GM12878 (cell line): ENCODE measurements at regions not wholly inside any gene's neighbourhood (a gene's known extent, or its start where the extent isn't known, plus 50 kb on each side); places are given as distances from the start of the nearest gene placed in this dataset.

ENCODE experiments used
- ATAC-seq: fragments of 200-7000 bp; cut with Tn5 transposase; 3 replicates; pipeline ENCODE4 v1.9.1; 2020; ENCODE audit warnings: mild to moderate bottlenecking, moderate library complexity
- BruUV-seq: library from RNA; stranded (reverse); fragments of 400-500 nt; replicated peaks from 2 replicates; lab custom pipeline; 2021; lab: Mats Ljungman, UMichigan
- CTCF ChIA-PET: fragments of 300-600 bp; sonication (Branson Sonifier 250); formaldehyde crosslinking; extraction: SDS; loops from one replicate; lab custom pipeline; 2021; ENCODE audit warnings: inconsistent platforms; lab: Yijun Ruan, JAX
- POLR2A ChIA-PET: fragments of 350-600 bp; formaldehyde crosslinking; extraction: SDS; loops from one replicate; lab custom pipeline; 2021; ENCODE audit warnings: inconsistent platforms; lab: Charles Lee
- RAD21 ChIA-PET: fragments of 300-600 bp; sonication (Branson Sonifier 250); formaldehyde crosslinking; loops from one replicate; lab custom pipeline; 2023; ENCODE audit warnings: antibody characterized with exemption; ENCODE audit not compliant: unreplicated experiment; lab: Charles Lee
- SMC1A ChIA-PET: fragments of 300-600 bp; sonication (Branson Sonifier 250); formaldehyde crosslinking; loops from one replicate; lab custom pipeline; 2023; ENCODE audit not compliant: unreplicated experiment, uncharacterized antibody; lab: Charles Lee
- DNase-seq: peaks from one replicate; pipeline ENCODE4 v3.0.0-alpha.2; 2011; ENCODE audit warnings: low read depth, low spot score
- FAIRE-seq: peaks from 3 replicates; lab custom pipeline; 2011; peaks lifted over from hg19 to GRCh38; lab: Jason Lieb, UNC
- H2AFZ ChIP-seq: 2 replicates; pipeline ENCODE4 v1.6.0; 2011; ENCODE audit warnings: low read depth, low read length, control low read depth; ENCODE audit not compliant: control insufficient read depth
- H3K27ac ChIP-seq: 2 replicates; pipeline ENCODE4 v1.5.1; 2011; ENCODE audit warnings: control low read depth; ENCODE audit not compliant: control insufficient read depth, insufficient read depth
- H3K27me3 ChIP-seq, 2 experiments: replicated peaks in 1 of 2; 2 replicates each; pipeline versions ENCODE4 v1.6.0 to v1.6.1; 2011; ENCODE audit warnings: low read length in 1 of 2; ENCODE audit not compliant: control insufficient read depth in 2 of 2, insufficient read depth in 2 of 2
- H3K36me3 ChIP-seq, 2 experiments: 2 replicates each; pipeline ENCODE4 v1.5.1; 2011; ENCODE audit warnings: low read length in 1 of 2; ENCODE audit not compliant: control insufficient read depth in 2 of 2, insufficient read depth in 2 of 2
- H3K4me1 ChIP-seq: 2 replicates; pipeline ENCODE4 v1.6.1; 2011; ENCODE audit warnings: mild to moderate bottlenecking, low read length, moderate library complexity, mixed read lengths; ENCODE audit not compliant: control insufficient read depth, insufficient read depth
- H3K4me2 ChIP-seq: 2 replicates; pipeline ENCODE4 v1.6.0; 2011; ENCODE audit warnings: control low read depth; ENCODE audit not compliant: control insufficient read depth, insufficient read depth
- H3K4me3 ChIP-seq: fragments of 200-600 bp; sonication (generic); 2 replicates; pipeline ENCODE4 v1.5.1; 2016
- H3K79me2 ChIP-seq: 2 replicates; pipeline ENCODE4 v1.6.0; 2011; ENCODE audit warnings: low read length; ENCODE audit not compliant: control insufficient read depth, insufficient read depth
- H3K9ac ChIP-seq: 2 replicates; pipeline ENCODE4 v1.8.0; 2011; ENCODE audit warnings: low read length, control low read depth, mixed read lengths; ENCODE audit not compliant: control insufficient read depth, insufficient read depth
- H3K9me3 ChIP-seq: replicated peaks from 3 replicates; pipeline ENCODE4 v1.5.1; 2011; ENCODE audit warnings: mild to moderate bottlenecking, low read length; ENCODE audit not compliant: control insufficient read depth, insufficient read depth
- H4K20me1 ChIP-seq: 2 replicates; pipeline ENCODE4 v1.6.0; 2011; ENCODE audit not compliant: control insufficient read depth, insufficient read depth
- BACH1 ChIP-seq: fragments of 450-650 bp; IDR thresholded peaks from 2 replicates; pipeline ENCODE4 v1.6.1; 2017; ENCODE audit warnings: mild to moderate bottlenecking, borderline replicate concordance
- EZH2 ChIP-seq: IDR thresholded peaks from 2 replicates; pipeline ENCODE4 v1.6.1; 2012; ENCODE audit warnings: low read depth, mild to moderate bottlenecking, control low read depth, inconsistent platforms, low read length, borderline replicate concordance; ENCODE audit not compliant: control insufficient read depth
- GATAD2B ChIP-seq: fragments of 450-650 bp; conservative IDR thresholded peaks from 2 replicates; pipeline ENCODE4 v1.6.1; 2017; ENCODE audit warnings: low read depth, mild to moderate bottlenecking, moderate library complexity
- IRF4 ChIP-seq: IDR thresholded peaks from 2 replicates; pipeline ENCODE4 v1.6.1; 2011; ENCODE audit warnings: low read depth, low read length
- JUNB ChIP-seq: IDR thresholded peaks from 2 replicates; pipeline ENCODE4 v1.6.1; 2016; ENCODE audit warnings: antibody characterized with exemption, mild to moderate bottlenecking
- MYC ChIP-seq: IDR thresholded peaks from 2 replicates; pipeline ENCODE4 v1.6.1; 2011; ENCODE audit warnings: mild to moderate bottlenecking, low read length, moderate library complexity, inconsistent platforms; ENCODE audit not compliant: insufficient read depth, insufficient replicate concordance, insufficient read length, severe bottlenecking
- SUZ12 ChIP-seq: fragments of 200-600 bp; sonication (generic); IDR thresholded peaks from one replicate; pipeline ENCODE4 v1.6.1; 2018; ENCODE audit warnings: antibody characterized with exemption, mild to moderate bottlenecking; ENCODE audit not compliant: unreplicated experiment
- TAF1 ChIP-seq: IDR thresholded peaks from 2 replicates; pipeline ENCODE4 v1.6.1; 2011; ENCODE audit warnings: mild to moderate bottlenecking, low read depth, low read length, borderline replicate concordance
- WGBS: methylation state at CpG from one replicate; pipeline ENCODE4 v1.1.6; 2016; ENCODE audit warnings: low lambda C conversion rate; ENCODE audit not compliant: insufficient replicate concordance, insufficient coverage; ENCODE audit errors: missing lambda C conversion rate; 5-methylcytosine and 5-hydroxymethylcytosine counted together
- in situ Hi-C: fragments of 300-500 bp; cut with MboI; formaldehyde crosslinking; loops from 9 replicates; pipeline ENCODE4 v1.14.3; 2018; ENCODE audit warnings: mixed read lengths
- intact Hi-C: fragments of 100-400 bp; cut with micrococcal nuclease; formaldehyde crosslinking; loops from one replicate; pipeline ENCODE4 v1.14.2; 2022; ENCODE audit not compliant: unreplicated experiment
- TF ChIP-seq, protein P1 (sequence below): IDR thresholded peaks from 2 replicates; pipeline ENCODE4 v1.6.1; 2012; ENCODE audit warnings: mild to moderate bottlenecking, low read depth, low read length

DNA sequence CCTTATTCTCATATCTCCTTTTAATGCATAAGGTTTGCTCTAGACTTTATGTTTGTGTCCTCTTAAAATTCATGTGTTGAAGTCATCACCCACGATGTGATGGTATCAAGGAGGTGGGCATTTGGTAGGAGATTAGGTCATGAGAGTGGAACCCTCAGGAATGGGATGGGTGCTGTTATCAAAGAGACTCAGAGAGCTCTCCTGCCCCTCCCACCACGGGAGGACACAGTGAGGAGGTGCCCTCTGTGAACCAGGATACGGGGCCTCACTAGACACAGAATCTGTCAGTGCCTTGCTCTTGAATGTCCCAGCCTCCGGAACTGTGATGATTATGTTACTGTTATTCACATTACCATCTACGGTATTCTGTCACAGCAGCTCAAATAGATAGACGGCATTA is 359.0 kb downstream of the IRX1 start (continued):
- TF ChIP-seq, protein P1, sequence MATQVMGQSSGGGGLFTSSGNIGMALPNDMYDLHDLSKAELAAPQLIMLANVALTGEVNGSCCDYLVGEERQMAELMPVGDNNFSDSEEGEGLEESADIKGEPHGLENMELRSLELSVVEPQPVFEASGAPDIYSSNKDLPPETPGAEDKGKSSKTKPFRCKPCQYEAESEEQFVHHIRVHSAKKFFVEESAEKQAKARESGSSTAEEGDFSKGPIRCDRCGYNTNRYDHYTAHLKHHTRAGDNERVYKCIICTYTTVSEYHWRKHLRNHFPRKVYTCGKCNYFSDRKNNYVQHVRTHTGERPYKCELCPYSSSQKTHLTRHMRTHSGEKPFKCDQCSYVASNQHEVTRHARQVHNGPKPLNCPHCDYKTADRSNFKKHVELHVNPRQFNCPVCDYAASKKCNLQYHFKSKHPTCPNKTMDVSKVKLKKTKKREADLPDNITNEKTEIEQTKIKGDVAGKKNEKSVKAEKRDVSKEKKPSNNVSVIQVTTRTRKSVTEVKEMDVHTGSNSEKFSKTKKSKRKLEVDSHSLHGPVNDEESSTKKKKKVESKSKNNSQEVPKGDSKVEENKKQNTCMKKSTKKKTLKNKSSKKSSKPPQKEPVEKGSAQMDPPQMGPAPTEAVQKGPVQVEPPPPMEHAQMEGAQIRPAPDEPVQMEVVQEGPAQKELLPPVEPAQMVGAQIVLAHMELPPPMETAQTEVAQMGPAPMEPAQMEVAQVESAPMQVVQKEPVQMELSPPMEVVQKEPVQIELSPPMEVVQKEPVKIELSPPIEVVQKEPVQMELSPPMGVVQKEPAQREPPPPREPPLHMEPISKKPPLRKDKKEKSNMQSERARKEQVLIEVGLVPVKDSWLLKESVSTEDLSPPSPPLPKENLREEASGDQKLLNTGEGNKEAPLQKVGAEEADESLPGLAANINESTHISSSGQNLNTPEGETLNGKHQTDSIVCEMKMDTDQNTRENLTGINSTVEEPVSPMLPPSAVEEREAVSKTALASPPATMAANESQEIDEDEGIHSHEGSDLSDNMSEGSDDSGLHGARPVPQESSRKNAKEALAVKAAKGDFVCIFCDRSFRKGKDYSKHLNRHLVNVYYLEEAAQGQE, result no peak
- no peak for TF ChIP-seq SUZ12

DNA sequence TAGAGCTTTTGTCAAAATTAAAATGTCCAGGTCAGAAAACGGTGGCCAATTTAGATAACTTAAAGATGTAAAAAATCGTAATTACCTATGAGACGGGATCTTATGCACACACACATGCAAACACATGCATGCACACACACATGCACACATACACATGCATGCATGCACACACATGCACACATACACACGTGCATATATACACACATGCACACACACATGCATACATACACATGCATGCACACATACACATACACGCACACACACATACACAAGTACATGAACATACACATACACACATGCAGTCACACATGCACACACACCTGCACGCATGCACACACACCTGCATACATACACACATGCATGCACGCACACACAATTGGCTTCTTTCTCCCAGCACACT is 362.0 kb downstream of the IRX1 start:
- H3K27me3 ChIP-seq, result no peaks in the 10 kb centered on the region
- no peak for FAIRE-seq
- no peak for ATAC-seq
- H2AFZ ChIP-seq, result no peak overlapping the region
- in situ Hi-C loops, result no loop called here
- BruUV-seq, result no TSS peak
- H4K20me1 ChIP-seq, result no peaks in the 10 kb centered on the region
- POLR2A ChIA-PET, result no interaction called here
- TF ChIP-seq IRF4 (no peak), JUNB (no peak), TAF1 (no peak), BACH1 (no peak), MYC (no peak), GATAD2B (no peak), EZH2 (no peak)
- TF ChIP-seq, all 136 proteins: peak for 0
- H3K4me2 ChIP-seq, result no peak overlapping the region
- no peaks in the 10 kb centered on the region for H3K36me3 ChIP-seq
- no peak for DNase-seq
- H3K9me3 ChIP-seq, result no peaks in the 10 kb centered on the region; the same call in 2 of the 3 replicates
- ChIA-PET RAD21 (no interaction called here), SMC1A (no interaction called here), CTCF (no interaction called here)
- H3K79me2 ChIP-seq, result no peaks in the 10 kb centered on the region
- H3K4me1 ChIP-seq, result no peaks in the 10 kb centered on the region
- intact Hi-C loops, result no loop called here
- no peak overlapping the region for H3K27ac ChIP-seq
- no peak overlapping the region for H3K9ac ChIP-seq
- WGBS, result 23% methylated on average over 7 of the region's 7 CpGs
- H3K4me3 ChIP-seq, result no peak overlapping the region
